ENCODE measurements at regions not wholly inside any gene's neighbourhood (a gene's known extent, or its start where the extent isn't known, plus 50 kb on each side); places are given as distances from the start of the nearest gene placed in this dataset.

DNA sequence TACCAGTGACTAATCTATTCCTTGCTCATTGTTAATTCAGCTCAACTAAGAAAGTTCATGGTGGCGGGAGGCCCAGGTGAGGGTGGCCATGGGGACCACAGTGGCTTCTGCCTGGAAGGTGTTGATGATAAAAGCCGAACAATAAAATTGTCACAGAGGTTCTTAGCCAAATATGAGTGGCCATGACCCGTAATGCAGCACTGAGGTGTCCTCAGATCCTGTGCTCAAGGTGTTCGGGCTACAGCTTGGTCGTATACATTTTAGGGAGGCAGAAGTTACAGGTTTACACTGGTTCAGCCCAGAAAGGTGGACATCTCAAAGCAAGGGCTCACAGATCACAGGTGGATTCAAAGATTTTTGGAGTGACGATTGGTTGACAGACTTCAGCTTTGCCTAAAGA lies 98.5 kb upstream of the SNTG2 start:
- H3K4me1 ChIP-seq (ENCODE audit: control insufficient read depth, insufficient read depth, low read length) = no peaks in the 10 kb centered on the region; the same call in 1 of the 2 replicates
- intact Hi-C loops (cut with micrococcal nuclease; ENCODE audit: unreplicated experiment) = loop anchor here (5.0 kb wide), 1 partner anchor 690 kb away; no protein-coding TSS in a partner anchor
- POLR2A ChIA-PET = no interaction called here
- no peaks in the 10 kb centered on the region for H3K27me3 ChIP-seq (ENCODE audit: control insufficient read depth, insufficient read depth, low read length)
- ATAC-seq = no peak
- H3K36me3 ChIP-seq (ENCODE audit: control insufficient read depth, insufficient read depth, low read length) = no peaks in the 10 kb centered on the region
- in situ Hi-C loops (cut with HindIII; ENCODE audit: low pct_unique_long_range_greater_than_20kb, low sequenced_read_pairs) = no loop called here
- CTCF ChIA-PET = no interaction called here
- H3K27ac ChIP-seq (ENCODE audit: low read length) = no peak overlapping the region
- BruUV-seq (replicated peaks) = no TSS peak
- no peaks in the 10 kb centered on the region for H3K9me3 ChIP-seq (ENCODE audit: control insufficient read depth, insufficient read depth, low read depth, low read length)
- TF ChIP-seq, protein P1, sequence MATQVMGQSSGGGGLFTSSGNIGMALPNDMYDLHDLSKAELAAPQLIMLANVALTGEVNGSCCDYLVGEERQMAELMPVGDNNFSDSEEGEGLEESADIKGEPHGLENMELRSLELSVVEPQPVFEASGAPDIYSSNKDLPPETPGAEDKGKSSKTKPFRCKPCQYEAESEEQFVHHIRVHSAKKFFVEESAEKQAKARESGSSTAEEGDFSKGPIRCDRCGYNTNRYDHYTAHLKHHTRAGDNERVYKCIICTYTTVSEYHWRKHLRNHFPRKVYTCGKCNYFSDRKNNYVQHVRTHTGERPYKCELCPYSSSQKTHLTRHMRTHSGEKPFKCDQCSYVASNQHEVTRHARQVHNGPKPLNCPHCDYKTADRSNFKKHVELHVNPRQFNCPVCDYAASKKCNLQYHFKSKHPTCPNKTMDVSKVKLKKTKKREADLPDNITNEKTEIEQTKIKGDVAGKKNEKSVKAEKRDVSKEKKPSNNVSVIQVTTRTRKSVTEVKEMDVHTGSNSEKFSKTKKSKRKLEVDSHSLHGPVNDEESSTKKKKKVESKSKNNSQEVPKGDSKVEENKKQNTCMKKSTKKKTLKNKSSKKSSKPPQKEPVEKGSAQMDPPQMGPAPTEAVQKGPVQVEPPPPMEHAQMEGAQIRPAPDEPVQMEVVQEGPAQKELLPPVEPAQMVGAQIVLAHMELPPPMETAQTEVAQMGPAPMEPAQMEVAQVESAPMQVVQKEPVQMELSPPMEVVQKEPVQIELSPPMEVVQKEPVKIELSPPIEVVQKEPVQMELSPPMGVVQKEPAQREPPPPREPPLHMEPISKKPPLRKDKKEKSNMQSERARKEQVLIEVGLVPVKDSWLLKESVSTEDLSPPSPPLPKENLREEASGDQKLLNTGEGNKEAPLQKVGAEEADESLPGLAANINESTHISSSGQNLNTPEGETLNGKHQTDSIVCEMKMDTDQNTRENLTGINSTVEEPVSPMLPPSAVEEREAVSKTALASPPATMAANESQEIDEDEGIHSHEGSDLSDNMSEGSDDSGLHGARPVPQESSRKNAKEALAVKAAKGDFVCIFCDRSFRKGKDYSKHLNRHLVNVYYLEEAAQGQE (IDR thresholded peaks at IDR 0.05; ENCODE audit: insufficient read depth in 1 of 2, low read depth in 2 of 2, low read length in 1 of 2) = no peak
- TF ChIP-seq POLR2AphosphoS5 (IDR thresholded peaks at IDR 0.05; ENCODE audit: low read depth, low read length) (no peak), SIN3A (IDR thresholded peaks at IDR 0.05; ENCODE audit: borderline replicate concordance, insufficient read depth, low read depth, low read length) (no peak)
- TF ChIP-seq, protein P2, sequence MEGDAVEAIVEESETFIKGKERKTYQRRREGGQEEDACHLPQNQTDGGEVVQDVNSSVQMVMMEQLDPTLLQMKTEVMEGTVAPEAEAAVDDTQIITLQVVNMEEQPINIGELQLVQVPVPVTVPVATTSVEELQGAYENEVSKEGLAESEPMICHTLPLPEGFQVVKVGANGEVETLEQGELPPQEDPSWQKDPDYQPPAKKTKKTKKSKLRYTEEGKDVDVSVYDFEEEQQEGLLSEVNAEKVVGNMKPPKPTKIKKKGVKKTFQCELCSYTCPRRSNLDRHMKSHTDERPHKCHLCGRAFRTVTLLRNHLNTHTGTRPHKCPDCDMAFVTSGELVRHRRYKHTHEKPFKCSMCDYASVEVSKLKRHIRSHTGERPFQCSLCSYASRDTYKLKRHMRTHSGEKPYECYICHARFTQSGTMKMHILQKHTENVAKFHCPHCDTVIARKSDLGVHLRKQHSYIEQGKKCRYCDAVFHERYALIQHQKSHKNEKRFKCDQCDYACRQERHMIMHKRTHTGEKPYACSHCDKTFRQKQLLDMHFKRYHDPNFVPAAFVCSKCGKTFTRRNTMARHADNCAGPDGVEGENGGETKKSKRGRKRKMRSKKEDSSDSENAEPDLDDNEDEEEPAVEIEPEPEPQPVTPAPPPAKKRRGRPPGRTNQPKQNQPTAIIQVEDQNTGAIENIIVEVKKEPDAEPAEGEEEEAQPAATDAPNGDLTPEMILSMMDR (IDR thresholded peaks at IDR 0.05) = no peak
- DNase-seq (ENCODE audit: low read depth, low spot score) = no peak
- H3K4me3 ChIP-seq (ENCODE audit: low read depth in 2 of 2, low read length in 2 of 2) = no peak overlapping the region

DNA sequence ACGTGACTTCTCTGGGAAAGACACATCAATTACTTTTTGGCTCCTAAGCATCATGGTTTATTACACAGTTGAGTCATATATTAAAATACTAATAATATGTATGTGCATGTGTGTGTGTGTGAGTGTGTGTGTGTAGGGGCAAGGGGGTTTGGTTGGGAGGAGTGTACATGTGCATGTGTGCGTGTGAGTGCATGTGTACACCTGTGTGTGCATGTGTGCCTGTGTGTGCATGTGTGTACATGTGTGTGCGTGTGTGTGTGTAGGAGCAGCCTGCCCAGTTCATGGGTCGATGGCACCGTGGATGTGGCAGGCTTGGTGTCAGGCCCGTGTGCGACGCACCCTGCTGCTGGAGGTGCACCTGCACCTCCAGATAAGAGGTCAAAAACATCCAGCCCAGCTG lies 99.0 kb upstream of the SNTG2 start:
- H3K9me3 ChIP-seq (ENCODE audit: control insufficient read depth, insufficient read depth, low read depth, low read length) = no peaks in the 10 kb centered on the region
- H3K27ac ChIP-seq (ENCODE audit: low read length) = no peak overlapping the region
- intact Hi-C loops (cut with micrococcal nuclease; ENCODE audit: unreplicated experiment) (loop anchor here (5.0 kb wide), 1 partner anchor 691 kb away; no protein-coding TSS in a partner anchor), in situ Hi-C loops (cut with HindIII; ENCODE audit: low pct_unique_long_range_greater_than_20kb, low sequenced_read_pairs) (no loop called here)
- BruUV-seq (replicated peaks) = no TSS peak
- no peaks in the 10 kb centered on the region for H3K27me3 ChIP-seq (ENCODE audit: control insufficient read depth, insufficient read depth, low read length)
- H3K36me3 ChIP-seq (ENCODE audit: control insufficient read depth, insufficient read depth, low read length) = no peaks in the 10 kb centered on the region
- no peaks in the 10 kb centered on the region; the same call in 1 of the 2 replicates for H3K4me1 ChIP-seq (ENCODE audit: control insufficient read depth, insufficient read depth, low read length)
- POLR2A ChIA-PET = no interaction called here
- CTCF ChIA-PET = no interaction called here
- DNase-seq (ENCODE audit: low read depth, low spot score) (no peak), ATAC-seq (no peak)
- H3K4me3 ChIP-seq (ENCODE audit: low read depth in 2 of 2, low read length in 2 of 2) = no peak overlapping the region
- TF ChIP-seq POLR2AphosphoS5 (IDR thresholded peaks at IDR 0.05; ENCODE audit: low read depth, low read length) (no peak), SIN3A (IDR thresholded peaks at IDR 0.05; ENCODE audit: borderline replicate concordance, insufficient read depth, low read depth, low read length) (no peak), TCF7L2 (IDR thresholded peaks at IDR 0.05; ENCODE audit: low read depth, low read length) (no peak)
- TF ChIP-seq, protein P2 (IDR thresholded peaks at IDR 0.05) = no peak
- TF ChIP-seq, protein P1 (IDR thresholded peaks at IDR 0.05; ENCODE audit: insufficient read depth in 1 of 2, low read depth in 2 of 2, low read length in 1 of 2) = no peak
